Adrenal gland (tissue), 9 donors: ENCODE measurements at regions not wholly inside any gene's neighbourhood (a gene's known extent, or its start where the extent isn't known, plus 50 kb on each side); places are given as distances from the start of the nearest gene placed in this dataset.

Experiments
- DNase-seq, 7 donors: peaks; one replicate each; pipeline ENCODE4 v3.0.0-alpha.2; 2019 to 2020
- H3K27ac ChIP-seq, 5 donors: fragments of 200-600 bp; sonication (generic) in 4 of 5; 1 replicate in 3 of 5; 2 replicates in 2 of 5; pipeline versions ENCODE4 v1.5.1 to v1.8.0; 2016 to 2020; ENCODE audit warnings: mild to moderate bottlenecking in 1 of 5
- H3K27me3 ChIP-seq: fragments of 200-600 bp; 2 replicates; pipeline ENCODE4 v1.8.0; 2021
- H3K36me3 ChIP-seq, 2 donors: fragments of 200-600 bp; replicated peaks in 1 of 2; 1 replicate in 1 of 2; 2 replicates in 1 of 2; pipeline versions ENCODE4 v1.5.1 to v1.8.0; 2018 to 2022
- H3K4me1 ChIP-seq, 2 donors: fragments of 200-600 bp; replicated peaks in 1 of 2; 1 replicate in 1 of 2; 2 replicates in 1 of 2; pipeline versions ENCODE4 v1.5.1 to v1.8.0; 2018 to 2021
- H3K4me3 ChIP-seq, 4 donors: fragments of 200-600 bp; sonication (generic) in 3 of 4; one replicate each; pipeline ENCODE4 v1.5.1; 2016 to 2018
- H3K9me3 ChIP-seq, 3 donors: fragments of 200-600 bp; sonication (generic) in 1 of 3; replicated peaks in 1 of 3; 1 replicate in 2 of 3; 2 replicates in 1 of 3; pipeline versions ENCODE4 v1.5.1 to v1.8.0; 2016 to 2021
- POLR2A ChIP-seq, 2 donors: fragments of 450-650 bp; IDR thresholded peaks; one replicate each; pipeline ENCODE4 v1.6.1; 2017; ENCODE audit warnings: antibody characterized with exemption in 2 of 2, mild to moderate bottlenecking in 2 of 2, moderate library complexity in 1 of 2
- WGBS, 4 donors: extraction: QIAGEN DNeasy Blood & Tissue Kit in 2 of 4; methylation state at CpG; one replicate each; pipeline versions ENCODE4 v1.1.5 to v1.1.7; 2013 to 2017; 5-methylcytosine and 5-hydroxymethylcytosine counted together
- intact Hi-C, 2 donors: fragments of 100-400 bp; cut with DNase I; formaldehyde crosslinking; loops; one replicate each; pipeline versions ENCODE4 v1.14.1 to v1.15.0; 2022 to 2023
- TF ChIP-seq, protein P1 (sequence below), 6 experiments: fragments of 450-650 bp in 4 of 6; fragments of 200-600 bp in 2 of 6; sonication (generic) in 1 of 6; IDR thresholded peaks; 1 replicate in 5 of 6; 2 replicates in 1 of 6; pipeline versions ENCODE4 v1.5.1 to v1.8.0; 2016 to 2021; ENCODE audit warnings: antibody characterized with exemption in 6 of 6, mild to moderate bottlenecking in 2 of 6, moderate library complexity in 1 of 6
- donor health status: healthy with polysubstance abuse.
- donor health status: Bipolar disorder and iron deficiency.
- donor health status: DM: yes; HTN: yes; CAD: no.
- donor health status: DM: no; HTN: no; CAD: no.
- donor health status: DM: no; HTN: no; CAD: no.

DNA sequence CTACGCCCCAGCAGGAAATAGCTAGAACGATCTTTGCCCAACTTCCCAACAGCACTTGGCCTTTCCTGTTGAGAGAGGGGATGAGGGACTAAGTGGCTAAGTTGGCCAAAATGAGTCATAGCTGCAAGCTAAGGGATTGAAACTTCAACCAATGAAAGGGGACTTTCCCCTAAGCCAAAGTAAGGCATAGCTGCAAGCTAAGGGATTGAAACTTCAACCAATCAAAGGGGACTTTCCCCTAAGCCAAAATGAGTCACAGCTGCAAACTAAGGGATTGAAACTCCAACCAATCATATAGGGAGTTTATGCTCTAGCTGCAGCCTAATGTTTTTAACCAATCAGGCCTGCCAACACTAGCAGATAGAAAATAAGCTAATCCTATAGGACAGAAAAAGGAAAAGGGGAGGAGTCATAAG lies 100.5 kb upstream of the SSTR1 start:
- no peaks in the 10 kb centered on the region for H3K27me3 ChIP-seq
- no peaks in the 10 kb centered on the region for H3K4me1 ChIP-seq
- no peaks in the 10 kb centered on the region for H3K9me3 ChIP-seq
- 77 to 91% (median 85%) methylated on average over 2 of the region's 2 CpGs for WGBS, 4 donors
- H3K27ac ChIP-seq: no peak overlapping the region
- no peak for TF ChIP-seq POLR2A (IDR thresholded peaks at IDR 0.05)
- TF ChIP-seq, protein P1, sequence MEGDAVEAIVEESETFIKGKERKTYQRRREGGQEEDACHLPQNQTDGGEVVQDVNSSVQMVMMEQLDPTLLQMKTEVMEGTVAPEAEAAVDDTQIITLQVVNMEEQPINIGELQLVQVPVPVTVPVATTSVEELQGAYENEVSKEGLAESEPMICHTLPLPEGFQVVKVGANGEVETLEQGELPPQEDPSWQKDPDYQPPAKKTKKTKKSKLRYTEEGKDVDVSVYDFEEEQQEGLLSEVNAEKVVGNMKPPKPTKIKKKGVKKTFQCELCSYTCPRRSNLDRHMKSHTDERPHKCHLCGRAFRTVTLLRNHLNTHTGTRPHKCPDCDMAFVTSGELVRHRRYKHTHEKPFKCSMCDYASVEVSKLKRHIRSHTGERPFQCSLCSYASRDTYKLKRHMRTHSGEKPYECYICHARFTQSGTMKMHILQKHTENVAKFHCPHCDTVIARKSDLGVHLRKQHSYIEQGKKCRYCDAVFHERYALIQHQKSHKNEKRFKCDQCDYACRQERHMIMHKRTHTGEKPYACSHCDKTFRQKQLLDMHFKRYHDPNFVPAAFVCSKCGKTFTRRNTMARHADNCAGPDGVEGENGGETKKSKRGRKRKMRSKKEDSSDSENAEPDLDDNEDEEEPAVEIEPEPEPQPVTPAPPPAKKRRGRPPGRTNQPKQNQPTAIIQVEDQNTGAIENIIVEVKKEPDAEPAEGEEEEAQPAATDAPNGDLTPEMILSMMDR (IDR thresholded peaks at IDR 0.05): no peak
- no peak for DNase-seq
- H3K36me3 ChIP-seq: no peaks in the 10 kb centered on the region
- no peak overlapping the region for H3K4me3 ChIP-seq
- intact Hi-C loops: no loop called here

GRCh38 chr14:38108681-38109080 lies 99.0 kb upstream of the SSTR1 start:
- no peak for DNase-seq
- Histone ChIP-seq H3K27ac (no peak overlapping the region), H3K36me3 (no peaks in the 10 kb centered on the region), H3K9me3 (no peaks in the 10 kb centered on the region), H3K27me3 (no peaks in the 10 kb centered on the region), H3K4me1 (no peaks in the 10 kb centered on the region), H3K4me3 (no peak overlapping the region)
- TF ChIP-seq, protein P1 (IDR thresholded peaks at IDR 0.05): no peak
- TF ChIP-seq POLR2A (IDR thresholded peaks at IDR 0.05): no peak
- WGBS, 4 donors: 50 to 72% (median 64%) methylated on average over 2 of the region's 2 CpGs
- intact Hi-C loops: no loop called here

DNA sequence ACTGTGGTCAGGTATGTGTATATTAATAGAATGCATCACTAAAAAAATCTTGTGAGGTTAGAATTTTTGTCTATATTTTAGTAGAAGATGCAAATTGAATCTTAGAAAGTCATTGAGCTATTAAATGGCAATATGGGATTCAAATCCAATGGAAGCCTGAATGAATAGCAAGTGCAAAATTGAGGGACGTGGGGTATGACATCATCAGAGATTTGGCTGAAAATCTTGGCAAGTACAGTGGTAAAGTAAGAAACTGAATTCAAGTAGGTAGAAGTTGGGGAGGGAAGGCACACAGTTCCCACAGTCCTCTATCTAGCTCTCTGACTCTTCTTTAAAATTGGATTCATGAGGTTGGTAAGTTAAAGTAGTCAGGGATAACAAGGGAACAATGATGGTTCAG lies 97.4 kb upstream of the SSTR1 start:
- DNase-seq: no peak
- intact Hi-C loops: no loop called here
- Histone ChIP-seq H3K4me1 (no peaks in the 10 kb centered on the region), H3K27ac (no peak overlapping the region), H3K27me3 (no peaks in the 10 kb centered on the region), H3K36me3 (no peaks in the 10 kb centered on the region), H3K9me3 (no peaks in the 10 kb centered on the region), H3K4me3 (no peak overlapping the region)
- TF ChIP-seq POLR2A (IDR thresholded peaks at IDR 0.05): no peak
- TF ChIP-seq, protein P1 (IDR thresholded peaks at IDR 0.05): no peak
- WGBS, 4 donors: 52 to 75% (median 60%) methylated on average over 1 of the region's 1 CpG

DNA sequence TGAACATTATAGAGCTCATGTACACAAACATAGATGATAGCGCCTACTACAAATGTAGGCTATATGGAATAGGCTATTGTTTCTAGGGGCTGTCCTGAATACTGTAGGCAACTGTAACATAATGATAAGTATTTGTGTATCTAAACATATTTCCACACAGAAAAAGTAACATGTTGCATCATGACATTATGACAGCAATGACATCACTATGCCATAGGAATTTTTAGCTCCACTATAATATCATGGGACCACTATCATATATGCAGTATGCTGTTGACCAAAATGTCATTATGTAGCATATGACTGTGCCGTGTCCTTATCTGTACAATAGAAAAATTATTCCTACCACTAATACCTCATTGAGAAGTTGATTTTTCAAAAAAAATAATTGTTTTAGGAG lies 96.7 kb upstream of the SSTR1 start:
- no peaks in the 10 kb centered on the region for H3K4me1 ChIP-seq
- 88 to 96% (median 92%) methylated on average over 2 of the region's 2 CpGs for WGBS, 4 donors
- no peak for DNase-seq
- no peak overlapping the region for H3K27ac ChIP-seq
- no peaks in the 10 kb centered on the region for H3K36me3 ChIP-seq
- intact Hi-C loops: no loop called here
- TF ChIP-seq, protein P1 (IDR thresholded peaks at IDR 0.05): no peak
- no peak for TF ChIP-seq POLR2A (IDR thresholded peaks at IDR 0.05)
- H3K4me3 ChIP-seq: no peak overlapping the region
- no peaks in the 10 kb centered on the region for H3K27me3 ChIP-seq
- H3K9me3 ChIP-seq: no peaks in the 10 kb centered on the region
